ENCODE measurements at regions not wholly inside any gene's neighbourhood (a gene's known extent, or its start where the extent isn't known, plus 50 kb on each side); places are given as distances from the start of the nearest gene placed in this dataset.
"Not testable (repeated sequence)": the region's sequence is repeated elsewhere in the genome, so short reads cannot be mapped to it uniquely, and the experiment has no call there.

DNA sequence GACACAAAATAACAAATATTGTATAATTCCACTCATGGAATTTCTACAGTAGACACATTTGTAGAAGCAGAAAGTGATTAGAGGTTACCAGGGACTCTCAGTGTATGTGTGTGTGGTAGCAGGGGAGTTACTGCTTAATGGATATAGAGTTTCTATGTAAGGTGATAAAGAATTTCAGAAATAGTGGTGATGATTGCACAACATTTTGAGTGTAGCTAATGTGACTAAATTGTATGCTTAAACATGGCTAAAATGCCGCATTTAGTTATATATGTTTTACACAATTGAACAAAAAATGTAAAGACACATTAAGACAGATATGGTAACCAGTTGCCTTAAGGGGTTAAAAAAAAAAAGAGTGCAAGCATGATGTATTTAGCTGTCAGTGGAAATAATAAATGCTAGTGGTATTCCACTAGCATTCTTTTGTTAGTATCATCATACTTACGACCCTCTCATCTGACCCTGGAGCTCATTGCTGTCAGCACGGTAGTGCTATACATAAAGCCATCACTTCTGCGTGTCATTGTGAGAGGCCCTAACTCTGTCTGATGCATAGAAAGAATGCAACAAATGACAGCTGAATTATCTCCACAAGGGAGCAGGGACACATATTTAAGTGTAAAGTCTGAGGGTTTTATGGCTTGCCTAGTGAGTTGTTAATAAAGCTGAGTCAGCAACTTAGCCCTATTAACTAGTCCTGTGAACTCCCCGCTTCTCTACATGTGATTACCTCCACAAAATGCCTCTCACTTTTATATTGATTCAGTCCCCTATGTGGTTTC is 134.1 kb upstream of the RXFP2 start:
- DNase-seq = no peak

GRCh38 chr13:31607531-31607930 is 131.8 kb upstream of the RXFP2 start:
- H3K9me3 Mint-ChIP-seq (ENCODE audit: unreplicated experiment); H3K36me3 Mint-ChIP-seq (ENCODE audit: unreplicated experiment); H3K27ac Mint-ChIP-seq (ENCODE audit: unreplicated experiment); H3K27me3 Mint-ChIP-seq (ENCODE audit: unreplicated experiment); H3K4me3 Mint-ChIP-seq (ENCODE audit: unreplicated experiment); H3K4me1 Mint-ChIP-seq (ENCODE audit: low read depth, unreplicated experiment); DNase-seq: not testable (repeated sequence)

More for the DNA sequence above, 134.1 kb upstream of the RXFP2 start:
- Mint-ChIP-seq H3K9me3 (ENCODE audit: unreplicated experiment) (no peaks in the 10 kb centered on the region), H3K27me3 (ENCODE audit: unreplicated experiment) (peaks cover 2% of the 10 kb centered on the region), H3K27ac (ENCODE audit: unreplicated experiment) (peak overlapping the region; percentile 50), H3K4me1 (ENCODE audit: low read depth, unreplicated experiment) (peaks cover 8% of the 10 kb centered on the region), H3K4me3 (ENCODE audit: unreplicated experiment) (no peak overlapping the region), H3K36me3 (ENCODE audit: unreplicated experiment) (no peaks in the 10 kb centered on the region)
- no peak for TF ChIP-seq CTCF (IDR thresholded peaks at IDR 0.05; ENCODE audit: partially characterized antibody, unreplicated experiment)

DNA sequence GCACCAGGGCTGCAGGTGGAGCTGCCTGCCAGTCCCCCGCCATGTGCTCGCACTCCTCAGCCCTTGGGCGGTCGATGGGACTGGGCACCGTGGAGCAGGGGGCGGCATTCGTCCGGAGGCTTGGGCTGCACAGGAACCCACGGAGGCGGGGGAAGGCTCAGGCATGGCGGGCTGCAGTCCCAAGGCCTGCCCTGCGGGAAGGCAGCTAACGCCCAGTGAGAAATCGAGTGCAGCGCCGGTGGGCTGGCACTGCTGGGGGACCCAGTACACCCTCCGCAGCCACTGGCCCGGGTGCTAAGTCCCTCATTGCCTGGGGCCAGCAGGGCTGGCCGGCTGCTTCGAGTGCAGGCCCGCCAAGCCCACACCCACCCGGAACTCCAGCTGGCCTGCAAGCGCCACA is 130.5 kb upstream of the RXFP2 start:
- DNase-seq; H3K36me3 Mint-ChIP-seq (ENCODE audit: unreplicated experiment); H3K4me3 Mint-ChIP-seq (ENCODE audit: unreplicated experiment); H3K27me3 Mint-ChIP-seq (ENCODE audit: unreplicated experiment); H3K4me1 Mint-ChIP-seq (ENCODE audit: low read depth, unreplicated experiment); H3K9me3 Mint-ChIP-seq (ENCODE audit: unreplicated experiment); H3K27ac Mint-ChIP-seq (ENCODE audit: unreplicated experiment): not testable (repeated sequence)

DNA sequence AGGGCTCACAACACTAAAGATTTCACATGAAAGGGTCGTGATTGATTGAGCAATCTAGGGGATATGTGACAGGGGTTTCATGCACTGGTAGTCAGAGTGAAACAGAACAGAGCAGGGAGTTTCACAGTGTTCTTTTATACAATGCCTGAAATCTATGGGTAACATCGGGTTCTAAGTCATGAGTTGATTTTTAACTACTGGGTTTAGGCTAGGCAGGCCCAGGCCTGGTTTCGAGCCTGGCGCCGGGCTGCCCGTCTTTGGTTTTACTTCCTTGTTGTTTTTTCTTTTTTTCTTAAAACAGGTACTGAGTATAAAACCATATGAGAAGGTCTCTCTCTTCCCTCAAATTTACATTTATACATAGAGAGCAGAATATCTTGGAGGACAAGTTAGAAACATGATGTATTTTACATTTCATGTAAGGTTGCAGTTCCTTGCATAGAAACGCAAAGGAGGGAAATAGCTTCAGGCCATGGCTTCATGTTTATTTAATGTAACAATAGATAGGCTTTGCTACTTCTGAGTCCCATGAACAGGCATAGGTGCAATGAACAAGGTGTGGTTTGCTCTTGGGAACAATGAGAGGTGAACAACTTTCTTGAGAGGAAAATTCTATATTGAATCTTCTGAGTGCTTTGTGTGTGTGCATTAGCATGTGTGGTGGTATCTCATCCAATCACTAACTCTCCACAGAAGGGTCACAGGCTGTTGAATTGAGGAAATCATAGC is 128.9 kb upstream of the RXFP2 start:
- DNase-seq = no peak
- peak overlapping the region; percentile 46 for H3K27ac Mint-ChIP-seq (ENCODE audit: unreplicated experiment)
- H3K27me3 Mint-ChIP-seq (ENCODE audit: unreplicated experiment) = peaks cover 2% of the 10 kb centered on the region
- no peak overlapping the region for H3K4me3 Mint-ChIP-seq (ENCODE audit: unreplicated experiment)
- H3K9me3 Mint-ChIP-seq (ENCODE audit: unreplicated experiment) = no peaks in the 10 kb centered on the region
- no peak for TF ChIP-seq CTCF (IDR thresholded peaks at IDR 0.05; ENCODE audit: partially characterized antibody, unreplicated experiment)
- H3K36me3 Mint-ChIP-seq (ENCODE audit: unreplicated experiment) = no peaks in the 10 kb centered on the region
- peaks cover 5% of the 10 kb centered on the region for H3K4me1 Mint-ChIP-seq (ENCODE audit: low read depth, unreplicated experiment)

DNA sequence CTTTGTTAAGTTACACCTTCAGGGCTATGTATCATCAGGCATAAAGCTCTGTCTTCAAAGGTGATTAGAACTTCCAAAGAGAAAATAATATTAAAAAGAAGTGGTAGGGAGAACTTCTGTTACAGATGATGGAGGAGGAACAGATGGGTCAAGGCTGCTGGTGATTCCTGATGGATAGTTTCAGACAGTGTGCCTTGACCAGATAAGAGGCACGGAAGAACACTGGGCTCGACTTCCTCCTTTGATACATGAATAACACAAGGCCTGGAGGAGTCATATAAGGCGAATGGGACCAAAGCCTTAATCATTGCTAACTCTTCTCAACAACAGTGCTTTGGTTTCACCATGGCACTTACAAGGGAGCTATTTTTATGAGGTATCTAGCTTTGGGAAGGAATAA is 128.1 kb upstream of the RXFP2 start:
- no peak for TF ChIP-seq CTCF (IDR thresholded peaks at IDR 0.05; ENCODE audit: partially characterized antibody, unreplicated experiment)
- no peaks in the 10 kb centered on the region for H3K4me1 Mint-ChIP-seq (ENCODE audit: low read depth, unreplicated experiment)
- peaks cover 2% of the 10 kb centered on the region for H3K27me3 Mint-ChIP-seq (ENCODE audit: unreplicated experiment)
- no peaks in the 10 kb centered on the region for H3K36me3 Mint-ChIP-seq (ENCODE audit: unreplicated experiment)
- H3K27ac Mint-ChIP-seq (ENCODE audit: unreplicated experiment) = no peak overlapping the region
- no peaks in the 10 kb centered on the region for H3K9me3 Mint-ChIP-seq (ENCODE audit: unreplicated experiment)
- no peak overlapping the region for H3K4me3 Mint-ChIP-seq (ENCODE audit: unreplicated experiment)
- DNase-seq = no peak

GRCh38 chr13:31614073-31614472 is 125.3 kb upstream of the RXFP2 start:
- Mint-ChIP-seq H3K4me3 (ENCODE audit: unreplicated experiment) (no peak overlapping the region), H3K9me3 (ENCODE audit: unreplicated experiment) (no peaks in the 10 kb centered on the region), H3K27me3 (ENCODE audit: unreplicated experiment) (no peaks in the 10 kb centered on the region), H3K27ac (ENCODE audit: unreplicated experiment) (no peak overlapping the region), H3K36me3 (ENCODE audit: unreplicated experiment) (no peaks in the 10 kb centered on the region), H3K4me1 (ENCODE audit: low read depth, unreplicated experiment) (no peaks in the 10 kb centered on the region)
- no peak for TF ChIP-seq CTCF (IDR thresholded peaks at IDR 0.05; ENCODE audit: partially characterized antibody, unreplicated experiment)
- no peak for DNase-seq
